K562 (cell line): ENCODE measurements at regions not wholly inside any gene's neighbourhood (a gene's known extent, or its start where the extent isn't known, plus 50 kb on each side); places are given as distances from the start of the nearest gene placed in this dataset.
A peak's percentile ranks its signal among the peaks of the same experiment; 100 is the strongest.

Experiments used
- BRD9 ChIP-seq: fragments of 450-650 bp; IDR thresholded peaks from 2 replicates; pipeline ENCODE4 v1.6.1; 2018; ENCODE audit warnings: low read depth; ENCODE audit not compliant: partially characterized antibody
- CBFA2T2 ChIP-seq: fragments of 450-650 bp; conservative IDR thresholded peaks from 2 replicates; pipeline ENCODE4 v1.6.1; 2017; ENCODE audit warnings: mild to moderate bottlenecking
- CC2D1A ChIP-seq: fragments of 450-650 bp; IDR thresholded peaks from 2 replicates; pipeline ENCODE4 v1.6.1; 2017; ENCODE audit warnings: mild to moderate bottlenecking
- CEBPG ChIP-seq, 3 experiments: fragments of 200-800 bp in 1 of 3; sonication (Bioruptor generic) in 1 of 3; sonication (generic) in 1 of 3; formaldehyde crosslinking in 1 of 3; IDR thresholded peaks in 2 of 3; conservative IDR thresholded peaks in 1 of 3; 2 replicates each; pipeline versions ENCODE4 v1.6.1 to v1.8.0; 2016 to 2022; ENCODE audit warnings: missing compliant biosample characterization in 2 of 3, missing genetic modification characterization in 2 of 3, mild to moderate bottlenecking in 1 of 3, missing genetic modification reagents in 1 of 3
- CTBP1 ChIP-seq: fragments of 450-650 bp; IDR thresholded peaks from 2 replicates; pipeline ENCODE4 v1.6.1; 2016; ENCODE audit warnings: borderline replicate concordance
- FOXK2 ChIP-seq, 2 experiments: fragments of 450-650 bp; IDR thresholded peaks in 1 of 2; conservative IDR thresholded peaks in 1 of 2; 2 replicates each; pipeline ENCODE4 v1.6.1; 2016; ENCODE audit warnings: low read depth in 2 of 2, mild to moderate bottlenecking in 1 of 2
- KDM4B ChIP-seq, 2 experiments: fragments of 450-650 bp in 1 of 2; sonication (generic) in 1 of 2; IDR thresholded peaks; 2 replicates each; pipeline ENCODE4 v1.6.1; 2016 to 2017; ENCODE audit warnings: borderline replicate concordance in 2 of 2, antibody characterized with exemption in 1 of 2, low read depth in 1 of 2, mild to moderate bottlenecking in 1 of 2
- NELFE ChIP-seq: IDR thresholded peaks from 2 replicates; pipeline ENCODE4 v1.6.1; 2011; ENCODE audit warnings: mild to moderate bottlenecking; ENCODE audit not compliant: insufficient read depth, insufficient read length
- PATZ1 ChIP-seq: fragments of 250-450 bp; sonication (Bioruptor Pico); IDR thresholded peaks from 2 replicates; pipeline ENCODE4 v1.5.0; 2020; ENCODE audit warnings: mild to moderate bottlenecking, borderline replicate concordance
- RNF2 ChIP-seq: sonication (generic); IDR thresholded peaks from 2 replicates; pipeline ENCODE4 v1.6.1; 2016
- ZNF277 ChIP-seq: fragments of 250-450 bp; sonication (Bioruptor Pico); IDR thresholded peaks from 2 replicates; pipeline ENCODE4 v1.8.0; 2022; ENCODE audit warnings: inconsistent platforms, mild to moderate bottlenecking, moderate library complexity, borderline replicate concordance
- ZNF644 ChIP-seq: fragments of 200-800 bp; sonication (Bioruptor generic); IDR thresholded peaks from 2 replicates; pipeline ENCODE4 v1.6.1; 2016; ENCODE audit warnings: low read depth, missing genetic modification characterization, missing compliant biosample characterization
- TF ChIP-seq, protein P1 (sequence below): sonication (generic); formaldehyde crosslinking; IDR thresholded peaks from 2 replicates; pipeline ENCODE4 v1.8.0; 2022; ENCODE audit warnings: mild to moderate bottlenecking, missing genetic modification reagents
- TF ChIP-seq, protein P2 (sequence below): fragments of 200-800 bp; sonication (Bioruptor generic); IDR thresholded peaks from 2 replicates; pipeline ENCODE4 v1.6.1; 2016; ENCODE audit warnings: missing genetic modification characterization, missing compliant biosample characterization

DNA sequence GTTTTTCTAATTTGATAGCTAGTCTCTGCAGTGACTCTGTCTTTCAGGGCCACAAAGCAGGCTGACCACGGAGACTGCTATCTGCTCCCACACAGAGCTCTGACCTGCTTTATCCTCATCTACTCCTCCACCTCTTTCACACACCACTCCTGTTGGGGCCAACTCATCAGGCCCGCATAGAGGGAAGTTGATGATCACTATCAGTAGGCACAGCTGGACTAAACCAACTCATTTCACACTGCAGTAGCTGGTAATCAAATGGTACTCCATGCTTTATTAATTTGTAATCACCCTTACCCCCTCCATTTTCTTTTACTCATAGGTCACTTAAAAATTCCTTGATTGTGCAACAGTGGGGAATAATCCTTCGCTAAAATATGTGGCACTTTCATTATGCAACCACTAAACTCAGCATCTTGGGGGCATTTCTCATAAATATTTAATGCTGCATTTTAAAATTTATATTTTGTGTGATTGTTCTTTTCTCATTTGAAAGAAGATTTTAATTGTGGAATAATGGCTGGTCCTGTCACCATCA lies 249.8 kb upstream of the GCFC2 start (continued):
- TF ChIP-seq CC2D1A (0 out of 2 replicates have a peak, but pooled peaks have one; percentile 23), KDM4B (IDR thresholded peaks at IDR 0.05; ENCODE audit: borderline replicate concordance in 2 of 2, low read depth in 1 of 2) (no peak), PATZ1 (CRISPR knock-in tag) (no peak), BRD9 (no peak), ZNF277 (CRISPR knock-in tag) (no peak), FOXK2 (conservative IDR thresholded peaks at IDR 0.05 in 1 of 2, IDR thresholded peaks at IDR 0.05 in 1 of 2; ENCODE audit: low read depth in 2 of 2) (peak in 1 of 2 experiments; percentile 79; a peak in 1 of 4 replicates), CTBP1 (no peak), NELFE (no peak), RNF2 (no peak), CBFA2T2 (peak; percentile 68), ZNF644 (no peak), CEBPG (CRISPR knock-in tag; IDR thresholded peaks at IDR 0.05) (no peak), CEBPG (tag; conservative IDR thresholded peaks at IDR 0.05 in 1 of 2, IDR thresholded peaks at IDR 0.05 in 1 of 2) (peak; percentile 57 to 76)
- TF ChIP-seq, protein P1, sequence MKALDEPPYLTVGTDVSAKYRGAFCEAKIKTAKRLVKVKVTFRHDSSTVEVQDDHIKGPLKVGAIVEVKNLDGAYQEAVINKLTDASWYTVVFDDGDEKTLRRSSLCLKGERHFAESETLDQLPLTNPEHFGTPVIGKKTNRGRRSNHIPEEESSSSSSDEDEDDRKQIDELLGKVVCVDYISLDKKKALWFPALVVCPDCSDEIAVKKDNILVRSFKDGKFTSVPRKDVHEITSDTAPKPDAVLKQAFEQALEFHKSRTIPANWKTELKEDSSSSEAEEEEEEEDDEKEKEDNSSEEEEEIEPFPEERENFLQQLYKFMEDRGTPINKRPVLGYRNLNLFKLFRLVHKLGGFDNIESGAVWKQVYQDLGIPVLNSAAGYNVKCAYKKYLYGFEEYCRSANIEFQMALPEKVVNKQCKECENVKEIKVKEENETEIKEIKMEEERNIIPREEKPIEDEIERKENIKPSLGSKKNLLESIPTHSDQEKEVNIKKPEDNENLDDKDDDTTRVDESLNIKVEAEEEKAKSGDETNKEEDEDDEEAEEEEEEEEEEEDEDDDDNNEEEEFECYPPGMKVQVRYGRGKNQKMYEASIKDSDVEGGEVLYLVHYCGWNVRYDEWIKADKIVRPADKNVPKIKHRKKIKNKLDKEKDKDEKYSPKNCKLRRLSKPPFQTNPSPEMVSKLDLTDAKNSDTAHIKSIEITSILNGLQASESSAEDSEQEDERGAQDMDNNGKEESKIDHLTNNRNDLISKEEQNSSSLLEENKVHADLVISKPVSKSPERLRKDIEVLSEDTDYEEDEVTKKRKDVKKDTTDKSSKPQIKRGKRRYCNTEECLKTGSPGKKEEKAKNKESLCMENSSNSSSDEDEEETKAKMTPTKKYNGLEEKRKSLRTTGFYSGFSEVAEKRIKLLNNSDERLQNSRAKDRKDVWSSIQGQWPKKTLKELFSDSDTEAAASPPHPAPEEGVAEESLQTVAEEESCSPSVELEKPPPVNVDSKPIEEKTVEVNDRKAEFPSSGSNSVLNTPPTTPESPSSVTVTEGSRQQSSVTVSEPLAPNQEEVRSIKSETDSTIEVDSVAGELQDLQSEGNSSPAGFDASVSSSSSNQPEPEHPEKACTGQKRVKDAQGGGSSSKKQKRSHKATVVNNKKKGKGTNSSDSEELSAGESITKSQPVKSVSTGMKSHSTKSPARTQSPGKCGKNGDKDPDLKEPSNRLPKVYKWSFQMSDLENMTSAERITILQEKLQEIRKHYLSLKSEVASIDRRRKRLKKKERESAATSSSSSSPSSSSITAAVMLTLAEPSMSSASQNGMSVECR (CRISPR knock-in tag): no peak
- TF ChIP-seq, protein P2, sequence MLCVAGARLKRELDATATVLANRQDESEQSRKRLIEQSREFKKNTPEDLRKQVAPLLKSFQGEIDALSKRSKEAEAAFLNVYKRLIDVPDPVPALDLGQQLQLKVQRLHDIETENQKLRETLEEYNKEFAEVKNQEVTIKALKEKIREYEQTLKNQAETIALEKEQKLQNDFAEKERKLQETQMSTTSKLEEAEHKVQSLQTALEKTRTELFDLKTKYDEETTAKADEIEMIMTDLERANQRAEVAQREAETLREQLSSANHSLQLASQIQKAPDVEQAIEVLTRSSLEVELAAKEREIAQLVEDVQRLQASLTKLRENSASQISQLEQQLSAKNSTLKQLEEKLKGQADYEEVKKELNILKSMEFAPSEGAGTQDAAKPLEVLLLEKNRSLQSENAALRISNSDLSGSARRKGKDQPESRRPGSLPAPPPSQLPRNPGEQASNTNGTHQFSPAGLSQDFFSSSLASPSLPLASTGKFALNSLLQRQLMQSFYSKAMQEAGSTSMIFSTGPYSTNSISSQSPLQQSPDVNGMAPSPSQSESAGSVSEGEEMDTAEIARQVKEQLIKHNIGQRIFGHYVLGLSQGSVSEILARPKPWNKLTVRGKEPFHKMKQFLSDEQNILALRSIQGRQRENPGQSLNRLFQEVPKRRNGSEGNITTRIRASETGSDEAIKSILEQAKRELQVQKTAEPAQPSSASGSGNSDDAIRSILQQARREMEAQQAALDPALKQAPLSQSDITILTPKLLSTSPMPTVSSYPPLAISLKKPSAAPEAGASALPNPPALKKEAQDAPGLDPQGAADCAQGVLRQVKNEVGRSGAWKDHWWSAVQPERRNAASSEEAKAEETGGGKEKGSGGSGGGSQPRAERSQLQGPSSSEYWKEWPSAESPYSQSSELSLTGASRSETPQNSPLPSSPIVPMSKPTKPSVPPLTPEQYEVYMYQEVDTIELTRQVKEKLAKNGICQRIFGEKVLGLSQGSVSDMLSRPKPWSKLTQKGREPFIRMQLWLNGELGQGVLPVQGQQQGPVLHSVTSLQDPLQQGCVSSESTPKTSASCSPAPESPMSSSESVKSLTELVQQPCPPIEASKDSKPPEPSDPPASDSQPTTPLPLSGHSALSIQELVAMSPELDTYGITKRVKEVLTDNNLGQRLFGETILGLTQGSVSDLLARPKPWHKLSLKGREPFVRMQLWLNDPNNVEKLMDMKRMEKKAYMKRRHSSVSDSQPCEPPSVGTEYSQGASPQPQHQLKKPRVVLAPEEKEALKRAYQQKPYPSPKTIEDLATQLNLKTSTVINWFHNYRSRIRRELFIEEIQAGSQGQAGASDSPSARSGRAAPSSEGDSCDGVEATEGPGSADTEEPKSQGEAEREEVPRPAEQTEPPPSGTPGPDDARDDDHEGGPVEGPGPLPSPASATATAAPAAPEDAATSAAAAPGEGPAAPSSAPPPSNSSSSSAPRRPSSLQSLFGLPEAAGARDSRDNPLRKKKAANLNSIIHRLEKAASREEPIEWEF: no peak
